K562 (cell line): ENCODE measurements at regions not wholly inside any gene's neighbourhood (a gene's known extent, or its start where the extent isn't known, plus 50 kb on each side); places are given as distances from the start of the nearest gene placed in this dataset.

Experiments
- JUNB ChIP-seq: fragments of 450-650 bp; formaldehyde crosslinking; conservative IDR thresholded peaks from 2 replicates; pipeline ENCODE4 v1.4.0; 2020; ENCODE audit warnings: mild to moderate bottlenecking
- TF ChIP-seq, protein P1 (sequence below): fragments of 200-600 bp; sonication (generic); IDR thresholded peaks from one replicate; pipeline ENCODE4 v1.6.1; 2012; ENCODE audit warnings: mild to moderate bottlenecking, low read depth, low read length, inconsistent platforms

DNA sequence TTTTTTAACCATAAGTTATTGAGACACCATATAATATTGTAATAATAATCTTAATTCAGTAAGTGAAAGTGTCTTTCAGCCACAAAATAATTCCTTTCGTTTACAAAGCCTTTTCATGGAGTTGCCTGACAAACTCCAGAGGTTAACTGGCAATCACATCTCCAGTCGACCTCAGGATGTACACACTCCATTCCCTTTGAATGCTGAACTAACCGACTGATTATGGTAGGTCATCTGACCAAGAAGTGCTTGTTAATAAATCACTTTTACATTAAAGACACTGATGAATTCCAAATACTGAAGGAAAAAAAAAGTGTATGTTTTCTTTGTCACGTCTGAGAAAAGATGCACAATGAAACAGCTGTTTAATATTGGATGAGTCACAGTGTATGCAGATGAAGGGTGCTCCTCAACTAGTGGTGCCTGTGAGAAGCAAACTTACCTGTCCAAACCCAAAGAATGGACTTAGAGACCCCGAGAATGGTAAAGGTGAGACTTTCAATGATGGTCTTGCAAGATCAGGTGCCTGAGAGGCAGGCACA is 348.1 kb upstream of the VWC2 start (continued):
- TF ChIP-seq, protein P1, sequence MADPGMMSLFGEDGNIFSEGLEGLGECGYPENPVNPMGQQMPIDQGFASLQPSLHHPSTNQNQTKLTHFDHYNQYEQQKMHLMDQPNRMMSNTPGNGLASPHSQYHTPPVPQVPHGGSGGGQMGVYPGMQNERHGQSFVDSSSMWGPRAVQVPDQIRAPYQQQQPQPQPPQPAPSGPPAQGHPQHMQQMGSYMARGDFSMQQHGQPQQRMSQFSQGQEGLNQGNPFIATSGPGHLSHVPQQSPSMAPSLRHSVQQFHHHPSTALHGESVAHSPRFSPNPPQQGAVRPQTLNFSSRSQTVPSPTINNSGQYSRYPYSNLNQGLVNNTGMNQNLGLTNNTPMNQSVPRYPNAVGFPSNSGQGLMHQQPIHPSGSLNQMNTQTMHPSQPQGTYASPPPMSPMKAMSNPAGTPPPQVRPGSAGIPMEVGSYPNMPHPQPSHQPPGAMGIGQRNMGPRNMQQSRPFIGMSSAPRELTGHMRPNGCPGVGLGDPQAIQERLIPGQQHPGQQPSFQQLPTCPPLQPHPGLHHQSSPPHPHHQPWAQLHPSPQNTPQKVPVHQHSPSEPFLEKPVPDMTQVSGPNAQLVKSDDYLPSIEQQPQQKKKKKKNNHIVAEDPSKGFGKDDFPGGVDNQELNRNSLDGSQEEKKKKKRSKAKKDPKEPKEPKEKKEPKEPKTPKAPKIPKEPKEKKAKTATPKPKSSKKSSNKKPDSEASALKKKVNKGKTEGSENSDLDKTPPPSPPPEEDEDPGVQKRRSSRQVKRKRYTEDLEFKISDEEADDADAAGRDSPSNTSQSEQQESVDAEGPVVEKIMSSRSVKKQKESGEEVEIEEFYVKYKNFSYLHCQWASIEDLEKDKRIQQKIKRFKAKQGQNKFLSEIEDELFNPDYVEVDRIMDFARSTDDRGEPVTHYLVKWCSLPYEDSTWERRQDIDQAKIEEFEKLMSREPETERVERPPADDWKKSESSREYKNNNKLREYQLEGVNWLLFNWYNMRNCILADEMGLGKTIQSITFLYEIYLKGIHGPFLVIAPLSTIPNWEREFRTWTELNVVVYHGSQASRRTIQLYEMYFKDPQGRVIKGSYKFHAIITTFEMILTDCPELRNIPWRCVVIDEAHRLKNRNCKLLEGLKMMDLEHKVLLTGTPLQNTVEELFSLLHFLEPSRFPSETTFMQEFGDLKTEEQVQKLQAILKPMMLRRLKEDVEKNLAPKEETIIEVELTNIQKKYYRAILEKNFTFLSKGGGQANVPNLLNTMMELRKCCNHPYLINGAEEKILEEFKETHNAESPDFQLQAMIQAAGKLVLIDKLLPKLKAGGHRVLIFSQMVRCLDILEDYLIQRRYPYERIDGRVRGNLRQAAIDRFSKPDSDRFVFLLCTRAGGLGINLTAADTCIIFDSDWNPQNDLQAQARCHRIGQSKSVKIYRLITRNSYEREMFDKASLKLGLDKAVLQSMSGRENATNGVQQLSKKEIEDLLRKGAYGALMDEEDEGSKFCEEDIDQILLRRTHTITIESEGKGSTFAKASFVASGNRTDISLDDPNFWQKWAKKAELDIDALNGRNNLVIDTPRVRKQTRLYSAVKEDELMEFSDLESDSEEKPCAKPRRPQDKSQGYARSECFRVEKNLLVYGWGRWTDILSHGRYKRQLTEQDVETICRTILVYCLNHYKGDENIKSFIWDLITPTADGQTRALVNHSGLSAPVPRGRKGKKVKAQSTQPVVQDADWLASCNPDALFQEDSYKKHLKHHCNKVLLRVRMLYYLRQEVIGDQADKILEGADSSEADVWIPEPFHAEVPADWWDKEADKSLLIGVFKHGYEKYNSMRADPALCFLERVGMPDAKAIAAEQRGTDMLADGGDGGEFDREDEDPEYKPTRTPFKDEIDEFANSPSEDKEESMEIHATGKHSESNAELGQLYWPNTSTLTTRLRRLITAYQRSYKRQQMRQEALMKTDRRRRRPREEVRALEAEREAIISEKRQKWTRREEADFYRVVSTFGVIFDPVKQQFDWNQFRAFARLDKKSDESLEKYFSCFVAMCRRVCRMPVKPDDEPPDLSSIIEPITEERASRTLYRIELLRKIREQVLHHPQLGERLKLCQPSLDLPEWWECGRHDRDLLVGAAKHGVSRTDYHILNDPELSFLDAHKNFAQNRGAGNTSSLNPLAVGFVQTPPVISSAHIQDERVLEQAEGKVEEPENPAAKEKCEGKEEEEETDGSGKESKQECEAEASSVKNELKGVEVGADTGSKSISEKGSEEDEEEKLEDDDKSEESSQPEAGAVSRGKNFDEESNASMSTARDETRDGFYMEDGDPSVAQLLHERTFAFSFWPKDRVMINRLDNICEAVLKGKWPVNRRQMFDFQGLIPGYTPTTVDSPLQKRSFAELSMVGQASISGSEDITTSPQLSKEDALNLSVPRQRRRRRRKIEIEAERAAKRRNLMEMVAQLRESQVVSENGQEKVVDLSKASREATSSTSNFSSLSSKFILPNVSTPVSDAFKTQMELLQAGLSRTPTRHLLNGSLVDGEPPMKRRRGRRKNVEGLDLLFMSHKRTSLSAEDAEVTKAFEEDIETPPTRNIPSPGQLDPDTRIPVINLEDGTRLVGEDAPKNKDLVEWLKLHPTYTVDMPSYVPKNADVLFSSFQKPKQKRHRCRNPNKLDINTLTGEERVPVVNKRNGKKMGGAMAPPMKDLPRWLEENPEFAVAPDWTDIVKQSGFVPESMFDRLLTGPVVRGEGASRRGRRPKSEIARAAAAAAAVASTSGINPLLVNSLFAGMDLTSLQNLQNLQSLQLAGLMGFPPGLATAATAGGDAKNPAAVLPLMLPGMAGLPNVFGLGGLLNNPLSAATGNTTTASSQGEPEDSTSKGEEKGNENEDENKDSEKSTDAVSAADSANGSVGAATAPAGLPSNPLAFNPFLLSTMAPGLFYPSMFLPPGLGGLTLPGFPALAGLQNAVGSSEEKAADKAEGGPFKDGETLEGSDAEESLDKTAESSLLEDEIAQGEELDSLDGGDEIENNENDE = no peak
- no peak for TF ChIP-seq JUNB
